Parathyroid adenoma (tissue), 2 donors: ENCODE measurements at regions not wholly inside any gene's neighbourhood (a gene's known extent, or its start where the extent isn't known, plus 50 kb on each side); places are given as distances from the start of the nearest gene placed in this dataset.

ENCODE experiments used
- H2AFZ ChIP-seq: fragments of 300-600 bp; sonication (generic); one replicate; pipeline ENCODE4 v1.7.0; 2017; ENCODE audit warnings: antibody characterized with exemption, mild to moderate bottlenecking
- H3K27ac ChIP-seq: fragments of 300-600 bp; sonication (generic); one replicate; pipeline ENCODE4 v1.7.0; 2017
- H3K27me3 ChIP-seq: fragments of 300-600 bp; sonication (generic); one replicate; pipeline ENCODE4 v1.7.0; 2017; ENCODE audit warnings: low read length; ENCODE audit not compliant: control insufficient read depth, insufficient read depth
- H3K36me3 ChIP-seq: fragments of 300-600 bp; sonication (generic); one replicate; pipeline ENCODE4 v1.7.0; 2017; ENCODE audit warnings: low read length; ENCODE audit not compliant: control insufficient read depth, insufficient read depth
- H3K4me1 ChIP-seq: fragments of 300-600 bp; sonication (generic); one replicate; pipeline ENCODE4 v1.7.0; 2017; ENCODE audit warnings: control low read depth
- H3K4me2 ChIP-seq: fragments of 300-600 bp; sonication (generic); one replicate; pipeline ENCODE4 v1.7.0; 2017; ENCODE audit warnings: low read length
- H3K4me3 ChIP-seq: fragments of 300-600 bp; sonication (generic); one replicate; pipeline ENCODE4 v1.7.0; 2017; ENCODE audit warnings: low read depth, low read length
- H3K79me2 ChIP-seq: fragments of 300-600 bp; sonication (generic); one replicate; pipeline ENCODE4 v1.7.0; 2017; ENCODE audit warnings: control low read depth
- H3K9ac ChIP-seq: fragments of 300-600 bp; sonication (generic); one replicate; pipeline ENCODE4 v1.7.0; 2017; ENCODE audit warnings: mild to moderate bottlenecking
- H3K9me3 ChIP-seq: fragments of 300-600 bp; sonication (generic); one replicate; pipeline ENCODE4 v1.7.0; 2017; ENCODE audit warnings: low read length; ENCODE audit not compliant: control insufficient read depth
- CTCF ChIP-seq: fragments of 300-600 bp; sonication (generic); IDR thresholded peaks from one replicate; pipeline ENCODE4 v1.7.0; 2017; ENCODE audit warnings: antibody characterized with exemption, mild to moderate bottlenecking
- donor health status: primary hyperparathyroidism.

DNA sequence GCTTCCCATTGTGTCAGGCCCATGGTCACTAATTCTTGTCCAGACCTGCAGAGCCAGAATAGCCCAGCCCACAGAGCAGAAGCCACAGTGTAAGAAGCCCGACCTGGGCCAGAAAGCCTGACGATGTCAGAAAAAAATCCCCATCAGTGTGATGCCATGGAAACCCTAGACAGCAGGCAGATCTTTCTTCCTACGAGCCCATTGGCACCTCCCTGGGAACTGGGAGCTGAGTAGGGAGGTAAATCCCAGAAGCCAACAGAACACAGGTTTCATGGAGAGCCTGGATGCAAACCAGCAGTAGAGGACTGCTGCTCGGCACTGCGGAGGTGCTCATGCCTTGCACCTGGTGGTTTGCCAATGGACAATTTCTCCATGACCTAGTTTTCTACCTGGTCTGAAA is 82.2 kb upstream of the SLC22A16 start:
- no peak overlapping the region for H2AFZ ChIP-seq
- H3K4me3 ChIP-seq = no peak overlapping the region
- H3K9me3 ChIP-seq = no peaks in the 10 kb centered on the region
- no peak for TF ChIP-seq CTCF
- no peak overlapping the region for H3K9ac ChIP-seq
- H3K27ac ChIP-seq = no peak overlapping the region
- H3K27me3 ChIP-seq = no peaks in the 10 kb centered on the region
- no peaks in the 10 kb centered on the region for H3K4me1 ChIP-seq
- H3K79me2 ChIP-seq = no peaks in the 10 kb centered on the region
- H3K36me3 ChIP-seq = no peaks in the 10 kb centered on the region
- H3K4me2 ChIP-seq = no peak overlapping the region

DNA sequence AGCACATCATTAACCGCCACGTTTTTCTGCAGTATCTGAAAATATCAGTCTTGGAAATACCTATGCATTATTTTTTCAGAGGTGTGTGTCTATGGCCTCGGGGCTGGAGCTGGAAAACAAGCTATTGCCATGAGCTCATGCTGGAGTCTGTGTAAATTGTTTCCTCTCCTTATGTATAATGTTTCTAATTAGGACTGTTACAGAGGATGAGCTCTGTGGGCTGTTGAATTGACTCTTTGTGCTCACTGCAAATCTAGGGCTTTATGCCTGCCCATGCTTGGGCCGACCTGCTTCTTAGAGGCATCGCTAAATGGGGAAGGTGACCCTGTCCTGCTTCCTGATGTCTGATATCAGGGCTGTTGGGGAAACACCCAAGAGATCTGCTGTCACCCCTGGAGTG is 80.8 kb upstream of the SLC22A16 start:
- no peak for TF ChIP-seq CTCF
- Histone ChIP-seq H3K27me3 (no peaks in the 10 kb centered on the region), H3K4me1 (no peaks in the 10 kb centered on the region), H3K4me3 (no peak overlapping the region), H3K4me2 (no peak overlapping the region), H3K9ac (no peak overlapping the region), H3K9me3 (no peaks in the 10 kb centered on the region), H3K27ac (no peak overlapping the region), H3K36me3 (no peaks in the 10 kb centered on the region), H3K79me2 (no peaks in the 10 kb centered on the region), H2AFZ (no peak overlapping the region)

GRCh38 chr6:110556317-110557110 is 80.1 kb upstream of the SLC22A16 start:
- no peak overlapping the region for H2AFZ ChIP-seq
- H3K36me3 ChIP-seq = no peaks in the 10 kb centered on the region
- H3K9ac ChIP-seq = no peak overlapping the region
- no peaks in the 10 kb centered on the region for H3K27me3 ChIP-seq
- no peak for TF ChIP-seq CTCF
- no peak overlapping the region for H3K4me2 ChIP-seq
- H3K4me3 ChIP-seq = no peak overlapping the region
- no peaks in the 10 kb centered on the region for H3K79me2 ChIP-seq
- H3K27ac ChIP-seq = no peak overlapping the region
- H3K9me3 ChIP-seq = no peaks in the 10 kb centered on the region
- no peaks in the 10 kb centered on the region for H3K4me1 ChIP-seq

DNA sequence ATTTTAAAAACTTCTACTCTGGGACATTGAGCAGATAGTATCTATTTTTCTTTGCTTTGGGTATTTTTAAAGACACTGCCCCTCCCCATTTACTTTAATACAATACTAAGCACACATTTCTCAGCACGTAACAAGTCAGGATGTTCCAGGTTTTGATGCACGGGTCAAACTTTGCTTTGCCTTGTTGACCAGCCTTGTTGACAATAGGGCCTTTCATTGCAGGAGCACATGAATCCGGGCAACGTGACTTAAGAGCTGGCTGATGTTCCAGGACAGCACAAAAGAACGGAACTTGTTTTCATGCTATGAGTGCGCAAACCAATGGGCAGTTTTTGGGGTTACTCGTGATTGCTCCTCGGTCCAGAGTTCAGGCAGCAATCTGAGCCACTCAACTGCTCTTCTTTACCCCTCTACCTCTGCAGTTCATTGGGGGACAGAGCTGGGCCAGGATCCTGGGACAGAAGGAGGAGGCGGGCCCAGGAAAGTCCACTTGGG is 78.6 kb upstream of the SLC22A16 start:
- H3K27me3 ChIP-seq = no peaks in the 10 kb centered on the region
- no peak overlapping the region for H2AFZ ChIP-seq
- H3K79me2 ChIP-seq = no peaks in the 10 kb centered on the region
- H3K9ac ChIP-seq = no peak overlapping the region
- no peaks in the 10 kb centered on the region for H3K4me1 ChIP-seq
- H3K36me3 ChIP-seq = no peaks in the 10 kb centered on the region
- no peaks in the 10 kb centered on the region for H3K9me3 ChIP-seq
- H3K4me2 ChIP-seq = no peak overlapping the region
- no peak overlapping the region for H3K4me3 ChIP-seq
- H3K27ac ChIP-seq = no peak overlapping the region
- TF ChIP-seq CTCF = no peak

DNA sequence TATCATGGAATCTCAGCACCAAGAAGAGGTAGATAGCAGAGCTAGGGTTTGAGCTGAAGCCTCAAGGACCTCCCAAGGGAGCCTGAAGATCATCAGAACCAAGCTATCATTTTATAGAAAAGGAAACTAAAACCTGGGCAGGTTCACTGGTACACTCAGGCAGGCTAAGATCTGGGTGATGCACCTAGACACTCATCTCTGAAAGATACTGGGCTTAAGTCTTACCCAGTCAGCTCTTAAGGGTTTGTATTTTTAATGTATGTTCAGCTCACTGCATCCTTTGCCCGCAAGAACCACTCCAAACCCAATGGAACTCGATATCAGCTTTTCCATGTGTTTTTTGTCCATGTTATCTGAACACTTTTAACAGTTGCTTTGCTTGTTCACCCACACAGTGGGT is 78.0 kb upstream of the SLC22A16 start:
- Histone ChIP-seq H3K9me3 (no peaks in the 10 kb centered on the region), H3K4me1 (no peaks in the 10 kb centered on the region), H3K4me2 (no peak overlapping the region), H3K27me3 (no peaks in the 10 kb centered on the region), H2AFZ (peak overlapping the region; percentile 16), H3K36me3 (no peaks in the 10 kb centered on the region), H3K27ac (no peak overlapping the region), H3K4me3 (no peak overlapping the region), H3K9ac (no peak overlapping the region), H3K79me2 (no peaks in the 10 kb centered on the region)
- TF ChIP-seq CTCF = no peak
